HG02588 (cell line): ENCODE measurements at regions not wholly inside any gene's neighbourhood (a gene's known extent, or its start where the extent isn't known, plus 50 kb on each side); places are given as distances from the start of the nearest gene placed in this dataset.

Source experiments
- ATAC-seq: cut with Tn5 transposase; IDR thresholded peaks from one replicate; pipeline ENCODE4 v1.9.1; 2021; ENCODE audit warnings: mild to moderate bottlenecking, moderate library complexity; ENCODE audit not compliant: unreplicated experiment

DNA sequence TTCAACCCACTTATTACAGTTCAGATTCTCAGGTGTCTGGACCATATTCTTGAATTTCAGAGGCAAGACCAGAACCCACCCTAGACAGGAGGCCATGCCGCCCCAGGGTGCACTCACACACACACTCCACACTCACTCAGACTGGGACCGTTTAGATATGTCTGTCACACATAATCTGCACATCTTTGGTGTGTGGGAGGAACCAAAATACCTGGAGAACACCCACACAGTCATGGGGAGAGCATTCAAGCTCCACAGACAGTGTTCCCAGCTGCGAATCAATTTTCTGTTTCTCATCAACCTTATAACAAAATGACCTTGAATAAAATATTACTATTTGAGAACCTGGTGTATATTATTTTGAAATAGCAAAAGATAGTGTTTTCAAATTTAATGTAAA is 2353.0 kb downstream of the PCDH9 start:
- ATAC-seq, result no peak

DNA sequence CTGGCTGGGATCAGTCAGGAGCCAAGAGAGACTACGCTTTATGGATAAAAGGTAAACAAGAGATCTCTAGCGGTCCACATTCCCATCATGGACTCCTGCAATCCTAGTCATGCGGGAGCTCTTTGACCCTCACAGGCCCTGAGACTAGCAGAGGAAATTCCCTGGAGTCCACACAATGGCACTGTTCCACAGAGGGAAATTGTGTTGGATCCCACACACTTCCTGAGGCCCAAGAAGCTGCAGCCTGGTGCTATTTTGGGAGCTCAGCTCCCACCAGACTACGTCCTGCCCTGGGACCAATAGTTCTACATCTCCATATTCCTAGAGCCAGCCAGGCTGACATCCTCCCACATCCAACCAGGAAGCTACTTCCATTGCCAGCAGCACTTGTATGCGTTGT is 2358.4 kb downstream of the PCDH9 start:
- ATAC-seq, result no peak

DNA sequence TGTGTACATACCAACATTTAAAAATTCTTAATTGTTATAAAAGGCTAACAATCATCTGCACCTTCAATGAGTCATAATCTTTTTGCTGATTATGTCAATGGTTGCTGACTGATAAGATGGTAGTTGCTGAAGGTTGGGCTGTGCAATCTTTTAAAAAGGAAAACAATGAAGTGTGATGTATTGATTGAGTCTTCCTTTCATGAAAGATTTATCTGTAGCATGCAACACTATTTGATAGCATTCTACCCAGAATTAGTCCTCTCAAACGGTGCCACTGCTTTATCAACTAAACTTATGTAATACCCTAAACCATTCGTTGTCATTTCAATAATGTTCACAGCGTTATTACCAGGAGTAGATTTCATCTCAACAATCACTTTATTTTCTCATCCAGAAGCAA is 2360.6 kb downstream of the PCDH9 start:
- ATAC-seq, result no peak

DNA sequence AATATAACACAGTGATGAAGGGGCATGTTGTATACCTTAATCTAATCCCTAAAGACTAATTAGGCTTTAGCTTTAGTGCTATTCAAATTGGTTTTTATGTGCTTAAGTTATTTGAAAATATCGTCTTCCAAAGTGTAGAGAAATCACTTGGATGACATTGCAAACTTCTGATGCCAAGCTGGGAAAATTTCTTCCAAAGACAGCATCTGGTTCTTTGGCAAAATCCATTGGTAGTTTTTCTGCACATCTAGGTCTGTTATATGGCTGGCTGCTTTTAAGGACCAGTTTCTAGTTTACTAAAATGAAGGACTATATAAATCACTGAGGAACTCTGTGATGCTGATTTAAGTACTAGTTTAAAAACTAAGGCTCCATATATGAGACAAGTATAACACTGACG is 2362.3 kb downstream of the PCDH9 start:
- ATAC-seq, result no peak

DNA sequence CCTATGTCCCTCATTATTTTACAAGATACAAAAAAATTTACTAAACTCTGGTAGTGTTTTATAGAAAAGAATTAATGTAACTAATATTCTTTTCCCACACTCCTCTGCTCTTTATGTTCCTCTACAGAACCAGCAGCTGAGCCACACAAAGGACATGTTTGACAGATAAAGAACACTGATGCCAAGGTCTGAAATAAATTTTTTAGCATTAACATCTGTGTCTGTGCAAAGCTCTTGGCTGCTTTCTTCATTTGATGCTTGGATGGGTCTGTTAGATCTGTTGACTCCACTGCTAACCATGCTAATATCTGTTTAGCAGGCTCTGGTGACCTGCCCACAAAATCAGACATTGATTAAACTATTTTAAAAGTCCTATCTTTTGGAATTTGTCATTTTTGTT is 2363.8 kb downstream of the PCDH9 start:
- ATAC-seq, result no peak

DNA sequence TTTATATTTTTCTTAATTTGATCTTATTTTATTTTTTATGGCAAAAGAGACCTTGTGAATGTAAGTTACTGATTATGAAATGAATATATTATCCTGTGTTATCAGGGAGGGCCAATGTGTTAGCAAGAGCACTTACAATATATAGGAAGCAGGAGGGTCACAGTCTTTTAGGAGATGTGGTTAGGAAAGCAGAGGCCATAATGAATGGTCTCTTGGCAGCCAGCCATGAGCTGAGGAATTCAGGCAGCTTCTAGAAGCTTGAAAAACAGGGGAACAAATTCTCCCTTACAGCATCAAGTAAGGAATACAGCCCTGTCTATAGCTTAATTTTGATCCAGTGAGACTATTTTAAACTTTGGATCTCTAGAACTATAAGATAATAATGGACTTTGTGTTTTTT is 2374.6 kb downstream of the PCDH9 start:
- ATAC-seq, result no peak

DNA sequence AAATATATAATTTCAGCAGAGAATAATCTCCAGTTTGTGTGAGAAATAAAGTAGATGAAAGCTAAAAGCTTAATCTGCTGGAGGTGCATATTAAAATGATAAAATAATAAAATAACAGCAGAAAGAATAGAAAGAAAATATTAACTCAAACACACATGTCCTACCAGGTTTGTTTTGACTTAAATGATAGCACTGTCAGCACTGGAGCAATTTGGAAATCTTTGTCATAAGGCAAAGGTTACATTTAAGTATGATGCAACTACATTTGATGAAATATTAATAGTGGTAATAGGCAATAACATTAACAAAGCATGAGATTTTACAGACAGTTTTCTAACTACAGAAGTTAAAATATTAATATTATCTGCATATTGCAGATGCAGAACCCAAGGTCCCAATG is 2380.1 kb downstream of the PCDH9 start:
- ATAC-seq, result no peak

DNA sequence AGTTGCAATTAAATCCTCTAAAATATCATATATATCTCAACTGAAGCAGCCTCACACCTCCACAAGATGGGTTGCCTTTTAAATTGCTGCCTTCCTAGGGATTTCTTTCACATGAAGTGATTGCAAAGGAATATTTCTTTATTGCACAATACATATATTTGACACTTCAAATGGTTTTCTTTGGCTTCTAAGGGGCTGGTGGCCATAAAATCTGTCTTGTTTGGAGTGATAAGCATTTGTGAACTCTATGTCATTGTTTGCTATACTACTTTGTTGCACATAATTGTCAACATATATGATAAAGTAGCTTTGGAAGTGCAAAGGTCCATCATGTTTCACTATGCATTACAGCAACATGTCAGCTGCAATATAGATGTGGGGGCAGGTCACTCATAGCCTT is 2380.9 kb downstream of the PCDH9 start:
- no peak for ATAC-seq

DNA sequence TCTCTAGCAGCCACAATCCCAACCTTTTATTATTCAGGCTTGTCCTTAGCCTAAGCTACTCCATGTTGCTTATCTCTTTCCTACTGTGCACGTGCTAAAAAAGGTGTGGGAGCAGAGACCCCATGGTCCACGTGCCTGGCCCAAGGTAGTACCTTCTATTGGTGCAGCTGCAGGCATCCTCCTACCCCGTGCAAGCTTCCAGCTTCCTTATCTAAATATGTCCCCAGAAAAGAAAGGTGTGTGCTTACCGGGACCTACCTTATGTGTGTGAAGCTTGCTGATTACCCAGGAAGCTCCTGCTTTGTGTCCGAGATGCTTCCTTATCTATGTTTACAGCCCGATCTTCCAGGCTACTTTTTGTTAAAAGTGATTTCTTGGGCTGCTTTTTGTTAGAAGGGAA is 2382.4 kb downstream of the PCDH9 start:
- ATAC-seq, result no peak

DNA sequence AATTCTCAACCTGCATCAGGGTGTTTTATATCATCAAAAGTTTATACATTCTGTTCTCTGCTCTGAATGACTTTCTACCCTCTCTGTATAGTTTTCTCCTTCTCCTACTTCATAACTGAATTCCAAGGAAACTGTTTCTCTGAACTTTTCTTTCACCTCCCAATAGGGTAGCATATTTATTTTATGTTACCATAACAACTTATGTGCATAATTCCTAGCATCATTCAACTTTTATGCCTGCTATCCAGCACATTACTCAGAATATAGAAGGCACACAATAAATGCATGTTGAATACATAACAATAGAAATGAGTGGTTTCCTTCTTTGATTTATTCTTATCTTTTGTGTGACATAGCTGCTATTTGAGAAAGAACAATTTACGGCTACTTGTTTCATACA is 2385.0 kb downstream of the PCDH9 start:
- ATAC-seq, result no peak

DNA sequence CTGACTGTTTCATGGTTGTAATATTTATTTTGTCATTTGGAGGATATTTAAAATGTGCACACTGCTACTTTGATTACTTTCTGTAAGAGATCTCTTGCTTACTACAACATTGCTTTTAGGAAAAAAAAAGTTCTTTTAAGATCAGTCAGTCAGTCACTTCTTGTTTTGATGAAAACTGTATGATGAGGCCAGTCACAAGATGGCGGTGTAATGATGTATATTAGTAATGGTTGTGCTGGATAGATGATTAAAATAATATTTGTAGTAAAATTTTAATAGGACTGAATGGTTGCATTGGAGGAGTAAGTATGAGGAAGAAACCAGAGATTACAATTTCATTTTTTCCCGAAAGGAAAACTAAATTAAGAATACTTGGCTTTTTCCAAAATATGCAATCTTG is 2411.1 kb downstream of the PCDH9 start:
- ATAC-seq, result no peak

DNA sequence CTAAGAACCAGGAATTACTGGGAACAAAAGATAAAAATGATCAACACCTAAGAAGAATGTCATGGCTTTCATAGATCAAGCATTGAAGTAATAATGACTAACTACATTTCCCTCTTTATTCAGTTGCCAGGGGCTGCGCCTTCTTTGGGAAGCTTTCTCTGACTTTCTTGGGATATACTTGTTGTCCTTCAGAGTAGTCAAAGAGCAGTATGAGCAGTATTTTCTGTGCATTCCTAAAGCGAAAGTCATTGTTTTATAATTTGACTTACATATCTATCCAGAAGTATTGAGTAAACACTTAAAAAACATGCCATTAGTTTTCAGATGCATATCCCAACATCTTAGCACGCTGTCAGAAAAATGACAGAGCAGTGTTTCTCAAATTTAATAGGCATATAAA is 2412.4 kb downstream of the PCDH9 start:
- ATAC-seq, result no peak

DNA sequence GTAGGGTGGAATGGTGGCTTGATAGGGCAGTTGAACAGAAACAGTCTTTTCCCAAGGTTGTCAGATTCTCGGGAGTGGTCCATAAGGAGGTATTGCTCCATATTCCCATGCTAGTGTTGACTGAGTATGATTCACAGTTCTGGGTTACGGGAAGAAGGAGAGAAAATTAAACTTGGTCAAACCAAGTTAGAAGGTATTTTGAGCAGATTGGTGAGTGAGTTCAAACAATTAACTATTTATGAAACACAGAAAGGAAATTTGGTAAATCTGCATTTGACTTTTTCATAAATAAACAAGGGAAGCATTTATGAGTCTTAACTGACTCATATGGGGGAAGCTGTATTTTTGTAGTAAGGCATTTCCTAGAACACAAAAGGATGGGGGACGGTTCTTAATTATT is 2419.4 kb downstream of the PCDH9 start:
- ATAC-seq, result no peak

DNA sequence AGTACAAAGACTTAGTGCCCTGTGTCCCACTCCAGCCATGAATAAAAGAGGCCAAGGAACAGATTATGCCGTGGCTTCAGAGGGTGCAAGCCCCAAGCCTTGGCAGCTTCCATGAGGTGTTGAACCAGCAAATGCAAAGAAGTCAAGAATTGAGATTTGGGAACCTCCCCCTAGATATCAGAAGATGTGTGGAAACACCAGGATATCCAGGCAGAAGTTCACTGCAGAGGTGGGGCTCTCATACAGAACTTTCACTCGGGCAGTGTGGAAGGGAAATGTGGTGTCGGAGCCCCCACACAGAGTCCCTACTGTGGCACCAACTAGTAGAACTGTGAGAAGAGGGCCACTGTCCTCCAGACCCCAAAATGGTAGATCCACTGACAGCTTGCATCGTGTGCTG is 2421.4 kb downstream of the PCDH9 start:
- no peak for ATAC-seq

DNA sequence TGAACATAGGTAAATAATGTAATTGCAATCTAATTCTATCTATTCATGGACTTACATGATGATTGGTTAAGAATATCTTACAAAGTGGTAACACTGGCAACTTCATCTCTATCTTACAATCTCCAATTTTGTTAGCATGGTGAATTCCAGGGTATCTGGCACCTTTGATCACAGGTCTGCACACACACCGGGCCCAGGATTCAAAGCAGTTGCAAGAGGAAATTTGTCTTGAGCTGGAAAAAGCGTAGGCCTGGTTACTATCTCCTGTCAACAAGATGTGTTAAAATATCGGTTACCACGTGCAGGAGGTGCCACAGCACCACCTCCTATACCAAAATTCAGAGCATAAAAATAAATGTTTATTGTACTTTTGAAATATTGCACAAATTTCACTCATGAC is 2428.4 kb downstream of the PCDH9 start:
- ATAC-seq, result no peak

DNA sequence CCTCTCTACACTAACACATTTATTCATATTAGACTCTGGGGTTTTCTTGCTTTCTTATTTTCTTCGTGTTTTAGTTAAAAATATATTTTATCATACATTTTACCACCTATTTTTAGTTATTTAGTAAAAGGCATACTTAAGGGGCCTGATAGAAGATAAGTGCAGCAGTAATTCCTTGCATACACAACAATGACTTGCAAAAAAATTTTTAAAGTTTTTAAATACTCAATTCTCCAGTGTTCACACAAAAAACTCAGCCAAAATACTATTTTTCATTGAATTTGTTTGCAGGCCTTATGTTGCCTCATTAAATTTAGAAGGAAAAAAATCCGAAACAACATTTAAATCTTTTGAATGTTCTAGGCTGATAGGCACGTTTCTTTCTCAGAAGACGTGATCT is 2431.7 kb downstream of the PCDH9 start:
- ATAC-seq, result no peak

DNA sequence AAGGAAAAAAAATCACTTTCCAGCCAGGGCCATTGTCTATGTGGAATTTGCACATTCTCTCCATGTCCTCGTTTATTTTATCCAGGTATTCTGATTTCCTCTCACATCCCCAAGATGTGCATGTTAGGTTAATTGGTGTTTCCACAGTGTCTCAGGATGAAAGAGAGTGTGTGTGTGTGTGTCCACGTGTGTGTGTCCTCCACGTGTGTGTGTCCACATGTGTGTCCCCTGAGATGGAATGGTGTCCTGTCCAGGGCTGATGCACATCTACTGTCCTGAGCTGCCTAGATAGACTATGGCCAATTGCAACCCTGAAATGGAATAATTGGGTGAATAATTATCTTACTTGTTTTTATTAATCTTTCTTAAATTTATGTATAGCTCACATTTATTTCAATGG is 2436.5 kb downstream of the PCDH9 start:
- ATAC-seq, result no peak

DNA sequence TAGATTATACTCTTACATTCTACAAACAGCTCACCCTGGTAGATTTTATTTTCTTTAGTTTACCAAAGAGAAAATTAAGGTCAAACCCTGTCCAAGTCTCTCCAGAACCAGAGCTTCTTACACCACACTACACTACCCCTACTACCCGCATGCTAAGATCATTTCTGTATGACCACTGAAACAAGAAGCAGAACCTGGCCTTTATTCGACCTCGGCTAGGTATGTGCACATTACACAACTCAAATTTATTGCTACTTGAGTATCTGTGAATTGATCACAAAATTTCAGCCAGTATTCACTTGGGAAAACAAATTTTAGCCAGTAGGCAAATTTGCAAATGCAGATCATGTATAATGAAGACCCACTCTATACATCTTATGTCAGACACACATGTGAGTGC is 2437.0 kb downstream of the PCDH9 start:
- no peak for ATAC-seq

DNA sequence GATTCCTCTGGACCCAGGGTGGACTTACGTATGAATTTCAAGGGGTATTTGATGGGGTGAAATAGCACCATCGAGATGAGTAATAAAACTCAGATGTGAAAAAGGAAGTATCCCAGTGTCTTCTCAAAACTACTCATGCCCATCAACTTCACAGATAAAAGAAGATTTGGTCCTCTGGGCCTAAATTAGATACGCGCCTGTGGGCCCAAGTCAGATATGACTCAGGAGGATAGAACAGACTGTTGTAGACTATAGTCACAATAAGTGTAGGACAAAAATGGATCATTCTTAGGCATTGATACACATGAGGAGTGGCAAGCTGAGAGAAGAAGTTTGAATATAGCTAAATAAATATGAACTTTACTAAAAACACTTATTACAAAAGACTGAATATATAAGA is 2438.8 kb downstream of the PCDH9 start:
- ATAC-seq, result no peak

DNA sequence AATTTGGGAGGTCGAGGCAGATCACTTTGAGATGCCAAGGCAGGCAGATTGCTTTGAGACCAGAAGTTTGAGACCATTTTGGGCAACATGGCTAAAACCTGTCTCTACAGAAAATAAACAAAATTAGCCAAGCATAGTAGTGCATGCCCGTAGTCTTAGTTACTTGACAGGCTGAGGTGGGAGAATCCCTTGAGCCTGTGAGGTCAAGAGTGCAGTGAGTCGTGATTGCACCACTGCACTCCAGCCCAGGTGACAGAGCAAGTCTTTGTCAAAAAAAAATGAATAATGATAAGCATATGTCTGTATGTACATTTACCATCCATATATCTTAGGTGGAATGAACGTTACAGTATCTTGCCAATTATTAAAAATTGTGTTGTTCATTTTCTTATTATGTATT is 2447.7 kb downstream of the PCDH9 start:
- no peak for ATAC-seq

DNA sequence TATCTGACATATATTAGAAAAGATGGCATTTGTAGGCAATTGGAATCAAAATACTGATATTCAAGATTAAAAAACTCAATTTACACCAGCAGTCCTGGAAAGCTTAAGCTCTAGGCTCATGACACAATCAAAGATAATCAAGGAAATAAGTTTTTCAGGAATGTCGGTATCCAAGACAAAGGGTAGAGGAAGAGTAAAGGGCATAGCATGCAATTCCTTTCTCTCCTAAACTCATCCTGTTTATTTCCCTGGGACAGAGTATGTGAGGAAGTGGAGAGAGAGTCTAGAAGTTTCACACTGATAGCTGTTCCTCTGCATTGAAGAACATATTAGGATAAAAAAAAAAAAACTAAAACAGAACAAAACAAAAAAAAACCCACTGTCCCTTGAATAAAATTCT is 2452.1 kb downstream of the PCDH9 start:
- no peak for ATAC-seq

DNA sequence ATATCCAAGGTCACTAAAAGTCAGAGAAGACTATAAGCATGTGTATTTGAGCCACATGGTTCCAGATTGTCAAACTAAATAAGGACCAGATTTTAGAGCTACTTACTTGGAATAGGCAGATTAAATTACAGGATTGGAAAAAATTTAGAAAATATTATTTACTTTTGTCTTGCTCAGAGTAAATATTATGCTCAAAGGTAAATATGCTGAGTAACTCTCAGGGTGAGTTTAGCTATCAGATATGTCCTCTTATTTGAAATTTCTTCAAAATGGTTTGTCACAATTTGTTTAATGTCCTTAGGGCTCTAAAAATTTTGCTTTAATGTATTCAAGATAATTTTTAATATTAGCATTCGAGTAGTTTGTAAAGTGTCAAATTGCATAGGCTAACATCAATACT is 2455.2 kb downstream of the PCDH9 start:
- no peak for ATAC-seq

DNA sequence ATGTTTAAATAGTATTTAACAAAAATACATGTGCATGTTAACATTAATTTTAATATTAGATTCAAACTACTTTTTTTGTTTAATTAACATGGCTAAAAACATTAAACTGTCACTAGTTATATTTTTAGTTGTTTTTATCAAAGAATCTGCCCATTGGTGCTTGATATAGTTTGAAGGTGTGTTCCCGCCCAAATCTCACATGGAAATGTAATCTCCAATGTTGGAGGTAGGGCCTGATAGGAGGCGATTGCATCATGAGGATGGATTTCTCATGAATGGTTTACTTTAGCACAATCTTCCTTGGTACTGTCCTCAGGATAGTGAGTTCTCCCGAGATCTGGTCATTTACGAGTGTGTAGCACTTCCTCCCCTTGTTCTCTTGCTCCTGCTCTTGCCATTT is 2459.4 kb downstream of the PCDH9 start:
- ATAC-seq, result no peak

DNA sequence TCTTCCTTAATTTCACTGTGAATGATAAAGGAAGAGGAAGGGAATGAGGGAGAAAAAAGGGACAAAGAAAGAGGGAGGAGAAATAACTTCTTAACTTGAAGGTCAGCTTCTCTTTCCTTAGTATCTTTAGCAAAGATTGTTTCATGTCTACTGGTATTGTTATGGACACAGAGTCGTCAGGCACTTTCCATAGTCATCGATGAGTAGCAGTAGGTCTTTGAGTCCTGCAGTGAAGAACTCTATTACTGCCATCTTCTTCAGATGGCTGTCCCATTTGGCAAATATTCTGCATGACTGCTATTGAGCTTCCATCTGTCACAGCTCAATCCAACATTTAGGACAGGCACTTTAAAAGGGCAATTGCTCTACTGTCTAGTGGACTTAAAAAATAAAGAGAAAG is 2463.1 kb downstream of the PCDH9 start:
- no peak for ATAC-seq
